LHCN-M2 (cell line): ENCODE measurements at regions not wholly inside any gene's neighbourhood (a gene's known extent, or its start where the extent isn't known, plus 50 kb on each side); places are given as distances from the start of the nearest gene placed in this dataset.

Source experiments
- DNase-seq: peaks from one replicate; pipeline ENCODE4 v3.0.0-alpha.2; 2012; ENCODE audit warnings: low read depth

GRCh38 chr5:174288439-174288838 lies 242.9 kb downstream of the NSG2 start:
- no peak for DNase-seq

- no peak for DNase-seq
Observed at GRCh38 chr5:174291162-174291561, 245.7 kb downstream of the NSG2 start.

- no peak for DNase-seq
Observed at GRCh38 chr5:174292348-174292747, 246.8 kb downstream of the NSG2 start.

GRCh38 chr5:174293006-174293405 lies 247.5 kb downstream of the NSG2 start:
- DNase-seq, result no peak

GRCh38 chr5:174293481-174293880 lies 248.0 kb downstream of the NSG2 start:
- no peak for DNase-seq

GRCh38 chr5:174294891-174295620 lies 249.6 kb downstream of the NSG2 start:
- DNase-seq, result no peak

GRCh38 chr5:174295702-174296436 lies 250.4 kb downstream of the NSG2 start:
- no peak for DNase-seq

- no peak for DNase-seq
Observed at GRCh38 chr5:174300118-174300940, 254.8 kb downstream of the NSG2 start.

GRCh38 chr5:174300941-174301761 lies 255.6 kb downstream of the NSG2 start:
- no peak for DNase-seq

- DNase-seq, result no peak
Observed at GRCh38 chr5:174301848-174302625, 256.5 kb downstream of the NSG2 start.

GRCh38 chr5:174303035-174303434 lies 257.5 kb downstream of the NSG2 start:
- DNase-seq, result no peak

- no peak for DNase-seq
Observed at GRCh38 chr5:174303437-174304045, 258.0 kb downstream of the NSG2 start.

GRCh38 chr5:174305241-174305681 lies 259.8 kb downstream of the NSG2 start:
- no peak for DNase-seq

GRCh38 chr5:174306345-174307030 lies 261.0 kb downstream of the NSG2 start:
- DNase-seq, result no peak

- no peak for DNase-seq
Observed at GRCh38 chr5:174307031-174307408, 261.5 kb downstream of the NSG2 start.

- DNase-seq, result no peak
Observed at GRCh38 chr5:174307656-174308271, 262.3 kb downstream of the NSG2 start.

- DNase-seq, result no peak
Observed at GRCh38 chr5:174309131-174309795, 263.8 kb downstream of the NSG2 start.

- DNase-seq, result no peak
Observed at GRCh38 chr5:174310243-174310642, 264.7 kb downstream of the NSG2 start.

- no peak for DNase-seq
Observed at GRCh38 chr5:174310706-174311105, 265.2 kb downstream of the NSG2 start.
